CD4-positive, alpha-beta T cell treated with Interleukin-4 for 1 hour (primary cell): ENCODE measurements at regions not wholly inside any gene's neighbourhood (a gene's known extent, or its start where the extent isn't known, plus 50 kb on each side); places are given as distances from the start of the nearest gene placed in this dataset.

ENCODE experiments used
- DNase-seq, 2 donors: peaks; one replicate each; pipeline ENCODE4 v3.0.0-alpha.2; 2020 to 2022

DNA sequence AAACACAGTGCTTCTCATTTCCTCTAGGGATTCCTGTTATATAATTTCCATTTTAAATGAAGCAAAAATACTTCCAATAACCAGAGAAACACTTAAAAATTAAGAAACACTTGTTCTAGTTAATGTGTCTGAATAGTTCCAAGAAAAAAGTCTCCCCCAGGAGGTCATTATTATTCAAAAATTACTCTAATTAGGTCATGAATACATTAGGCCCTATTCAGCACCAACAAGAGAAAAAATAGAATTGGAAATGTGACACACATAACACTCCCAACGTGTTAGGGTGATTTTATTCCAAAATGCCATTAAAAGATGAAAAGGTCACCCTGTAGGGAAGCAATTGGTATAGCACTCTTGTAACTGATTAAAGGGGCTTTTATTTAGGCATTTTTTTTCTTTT is 382.1 kb downstream of the TUSC7 start:
- no peak for DNase-seq

DNA sequence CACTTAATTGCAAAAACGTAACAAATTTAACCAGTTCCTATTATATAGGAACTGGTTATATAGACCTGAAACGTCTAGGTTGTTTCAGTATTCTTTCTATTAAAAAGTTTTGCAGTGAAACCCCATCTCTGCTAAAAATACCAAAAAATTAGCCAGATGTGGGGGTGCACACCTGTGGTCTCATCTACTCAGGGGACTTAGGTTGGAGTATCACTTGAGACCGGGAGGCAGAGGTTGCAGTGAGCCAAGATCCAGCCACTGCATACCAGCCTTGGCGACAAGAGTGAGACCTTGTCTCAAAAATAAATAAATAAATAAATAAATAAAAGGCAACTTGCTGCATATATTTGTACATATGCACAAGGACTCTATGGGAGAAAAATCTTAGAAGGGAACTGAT is 387.0 kb downstream of the TUSC7 start:
- no peak for DNase-seq

DNA sequence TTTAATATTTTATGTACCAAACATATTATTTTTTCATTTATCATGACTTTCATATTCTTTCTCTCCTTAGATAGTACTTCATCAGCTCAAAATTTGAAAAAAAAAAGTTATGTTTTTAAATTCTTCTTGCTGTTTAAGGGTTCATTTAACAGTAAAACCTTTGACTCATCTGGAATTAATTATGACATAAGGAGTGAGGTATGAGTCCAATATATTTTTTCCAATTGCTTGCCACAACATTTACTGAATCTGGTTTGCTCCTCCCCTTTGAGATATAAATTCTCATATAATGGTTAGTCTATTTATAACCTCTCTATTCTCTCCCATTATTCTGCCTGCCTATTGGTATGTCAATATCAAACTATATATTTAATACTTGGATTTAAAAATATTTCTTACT is 387.8 kb downstream of the TUSC7 start:
- no peak for DNase-seq

DNA sequence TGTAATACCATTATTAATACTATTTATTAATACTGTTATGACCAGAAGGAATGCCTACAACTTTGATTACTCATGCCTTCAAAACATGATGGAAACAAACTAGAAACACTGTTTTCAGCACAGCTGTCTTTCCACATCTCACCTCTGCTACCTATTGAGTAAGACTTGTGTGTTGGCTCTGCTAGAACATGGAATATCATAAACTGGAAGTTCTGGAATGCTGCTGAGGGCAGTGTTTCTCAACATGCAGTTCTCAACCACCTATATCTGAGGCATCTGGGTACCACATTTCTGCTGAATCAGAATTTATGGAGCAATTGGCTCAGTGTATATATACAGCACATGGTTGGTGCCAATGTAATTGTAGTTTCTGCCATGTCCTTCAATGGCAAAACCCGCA is 392.1 kb downstream of the TUSC7 start:
- DNase-seq, result no peak

DNA sequence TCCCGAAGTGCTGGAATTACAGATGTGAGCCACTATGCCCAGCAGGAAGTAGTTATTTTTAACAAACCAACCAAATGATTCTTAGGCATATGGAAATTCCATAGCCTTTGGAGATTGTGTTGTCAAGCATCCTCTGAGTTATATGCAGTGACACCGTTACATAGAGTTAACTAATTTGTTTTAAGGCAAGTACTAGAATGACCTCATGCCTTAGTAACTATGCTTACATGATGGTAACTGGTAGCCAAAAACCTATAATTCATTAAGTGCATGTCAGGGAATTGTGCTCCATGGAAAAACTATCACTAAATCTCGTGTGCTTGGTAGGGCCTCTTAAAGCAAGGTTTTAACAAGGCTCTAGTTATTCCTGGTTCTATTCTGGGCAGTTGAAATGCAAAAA is 392.8 kb downstream of the TUSC7 start:
- no peak for DNase-seq

DNA sequence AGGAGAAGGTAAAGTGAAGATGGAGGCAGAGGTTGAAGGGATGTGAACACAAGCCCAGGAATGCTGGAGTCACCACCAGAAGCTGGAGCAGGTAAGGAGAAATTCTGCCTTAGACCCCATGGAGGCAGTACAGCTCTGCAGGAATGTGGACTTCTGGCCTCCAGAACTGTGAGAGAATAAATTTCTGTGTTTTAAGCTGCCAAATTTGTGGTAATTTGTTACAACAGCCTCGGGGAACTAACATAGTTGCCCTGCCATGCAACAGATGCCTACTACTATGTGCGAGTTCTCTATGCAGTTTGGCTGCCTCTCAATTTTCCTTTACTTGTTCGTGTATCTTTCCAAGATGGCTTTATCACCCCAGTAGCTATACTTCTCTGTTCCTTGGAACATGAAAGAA is 394.1 kb downstream of the TUSC7 start:
- DNase-seq, result no peak

DNA sequence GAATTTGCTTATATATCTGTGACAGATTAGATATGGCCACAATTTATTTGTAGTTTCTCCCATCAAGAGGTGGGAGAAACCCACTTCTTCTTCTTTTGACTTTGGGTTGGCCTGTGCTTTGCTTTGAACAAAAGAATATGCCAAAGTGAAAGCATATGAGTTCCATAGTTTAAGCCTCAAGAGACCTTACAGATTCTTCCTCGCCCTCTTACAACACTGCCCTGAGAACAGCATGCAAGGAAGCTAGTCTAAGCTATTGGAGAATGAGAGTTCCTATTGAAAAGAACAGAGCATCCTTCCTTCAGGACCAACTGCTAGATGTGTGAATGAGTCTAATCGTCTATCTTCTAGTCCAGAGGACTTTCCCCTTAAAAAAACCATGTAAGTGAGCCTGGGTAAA is 394.8 kb downstream of the TUSC7 start:
- no peak for DNase-seq

DNA sequence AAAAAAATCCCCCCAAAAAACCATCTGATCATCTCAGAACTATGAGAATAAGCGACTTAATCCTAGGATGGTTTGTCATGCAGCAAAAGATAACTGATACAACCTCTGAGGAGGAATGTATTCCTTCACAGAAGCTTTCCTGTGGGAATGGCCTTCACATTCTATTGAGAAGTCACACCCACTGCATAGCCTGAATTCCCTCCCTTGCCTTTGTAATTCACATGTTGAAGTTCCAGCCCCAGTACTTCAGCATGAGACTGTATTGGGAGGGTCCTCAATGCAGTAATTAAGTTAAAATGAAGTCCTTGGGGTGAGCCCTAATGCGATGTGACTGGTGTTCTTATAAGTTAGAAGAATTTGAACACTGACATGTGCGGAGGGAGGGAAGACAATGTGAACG is 395.2 kb downstream of the TUSC7 start:
- DNase-seq, result no peak

DNA sequence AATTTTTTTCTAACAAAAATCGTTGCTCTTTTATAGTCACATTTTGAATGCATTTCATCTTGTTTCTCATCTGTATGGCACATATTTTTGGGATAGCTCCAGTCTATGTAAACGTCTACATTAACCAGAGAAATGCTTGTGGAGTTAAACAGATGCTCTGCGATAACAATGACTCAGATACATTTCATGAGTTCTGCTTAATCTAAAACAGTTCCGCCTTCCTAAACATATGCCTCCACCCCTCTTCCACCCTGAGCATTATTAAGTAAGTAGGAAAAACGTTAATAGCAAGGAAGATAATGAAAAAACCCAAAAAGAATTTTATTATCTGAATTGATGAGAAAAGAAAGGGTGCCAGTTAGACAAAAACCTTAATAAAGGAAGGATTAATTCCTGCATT is 396.1 kb downstream of the TUSC7 start:
- DNase-seq, result no peak

DNA sequence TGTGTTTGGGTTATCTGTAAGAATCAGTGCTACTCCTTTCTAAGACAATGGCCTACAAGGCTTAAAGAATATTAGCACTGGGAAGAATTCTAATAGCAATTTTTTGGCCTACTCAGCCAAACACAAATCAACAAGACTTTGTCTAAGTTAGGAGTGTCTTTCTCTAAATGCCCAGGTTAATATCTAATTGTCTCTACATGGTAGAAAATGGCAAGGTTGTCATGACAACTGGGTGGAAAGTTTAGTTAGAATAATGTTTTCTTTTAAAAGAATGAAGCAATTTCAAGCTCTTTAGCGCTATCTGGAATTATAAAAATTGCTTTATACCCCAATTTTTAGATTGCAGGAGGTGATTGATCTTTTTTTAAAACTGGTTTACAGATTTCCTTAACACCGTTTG is 396.8 kb downstream of the TUSC7 start:
- no peak for DNase-seq

DNA sequence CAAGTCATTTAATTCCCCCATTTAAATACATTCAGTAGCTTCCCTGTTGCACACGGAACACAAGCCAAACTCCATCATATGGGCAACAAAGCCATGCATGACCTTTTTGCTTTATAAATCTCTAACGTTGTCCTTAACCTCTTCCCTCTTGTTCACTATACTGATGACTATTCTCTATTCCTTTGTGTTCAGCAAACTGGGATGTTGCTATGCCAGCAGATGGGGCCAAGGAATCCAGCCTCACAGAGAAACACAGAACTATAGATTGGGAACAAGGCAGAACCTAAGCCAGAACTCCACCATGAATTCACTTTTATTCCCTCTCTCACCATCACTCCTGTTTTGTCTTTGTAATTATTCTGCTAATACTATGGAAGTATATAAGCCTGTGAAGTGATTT is 398.4 kb downstream of the TUSC7 start:
- no peak for DNase-seq

DNA sequence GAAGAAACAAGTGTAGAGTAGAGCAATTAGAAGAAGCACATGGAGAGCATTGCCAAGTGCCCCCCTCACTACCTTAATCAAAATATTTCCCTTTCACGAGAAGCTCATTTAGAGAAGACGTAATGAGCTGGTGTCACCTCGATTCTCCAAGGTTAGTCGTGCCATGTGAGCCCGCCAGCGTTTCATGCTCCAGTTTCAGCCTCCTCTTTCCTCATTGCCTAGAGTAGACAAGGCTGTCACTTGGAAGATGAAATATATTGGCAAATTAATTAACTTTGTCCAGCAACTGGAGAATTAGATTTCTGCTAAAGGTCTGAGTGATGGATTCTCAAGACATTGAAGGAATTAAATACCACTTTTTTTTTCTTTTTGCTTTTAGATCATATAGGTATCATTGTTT is 399.6 kb downstream of the TUSC7 start:
- DNase-seq, result no peak

DNA sequence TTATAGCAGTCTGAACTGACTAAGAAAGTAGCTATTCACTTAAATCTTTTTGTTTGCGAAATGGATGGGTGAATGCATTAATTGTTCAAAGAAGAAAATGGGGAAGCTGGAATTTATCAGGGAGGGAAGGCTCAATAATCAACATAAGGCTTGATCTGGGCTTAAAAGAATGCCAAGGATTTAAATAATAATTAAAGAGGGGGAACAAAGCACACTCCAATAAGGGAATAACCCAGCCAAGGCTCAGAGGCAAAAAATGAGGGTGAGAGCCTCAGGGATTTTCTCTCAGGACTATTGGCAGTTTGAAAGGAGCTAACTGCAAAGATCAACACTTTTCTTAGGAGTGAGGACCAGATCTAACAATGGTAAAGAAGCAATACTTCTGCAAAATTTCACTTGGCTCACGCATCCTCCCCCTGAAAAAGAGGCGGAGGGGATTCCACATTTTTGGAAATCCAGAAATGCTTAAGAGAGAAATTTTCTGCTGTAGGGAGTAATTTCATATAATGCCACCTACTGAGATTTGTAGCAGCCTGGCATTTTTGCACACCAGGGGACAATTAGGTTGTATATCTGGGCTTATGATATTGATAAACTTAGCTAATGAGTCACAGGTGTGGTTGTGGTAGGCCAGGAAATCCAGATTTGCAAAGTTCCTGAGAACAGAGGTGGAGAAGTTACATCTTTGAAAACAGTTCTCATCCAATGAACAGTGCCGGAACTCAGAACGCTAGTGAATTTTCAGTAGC is 405.1 kb downstream of the TUSC7 start:
- DNase-seq, result no peak

DNA sequence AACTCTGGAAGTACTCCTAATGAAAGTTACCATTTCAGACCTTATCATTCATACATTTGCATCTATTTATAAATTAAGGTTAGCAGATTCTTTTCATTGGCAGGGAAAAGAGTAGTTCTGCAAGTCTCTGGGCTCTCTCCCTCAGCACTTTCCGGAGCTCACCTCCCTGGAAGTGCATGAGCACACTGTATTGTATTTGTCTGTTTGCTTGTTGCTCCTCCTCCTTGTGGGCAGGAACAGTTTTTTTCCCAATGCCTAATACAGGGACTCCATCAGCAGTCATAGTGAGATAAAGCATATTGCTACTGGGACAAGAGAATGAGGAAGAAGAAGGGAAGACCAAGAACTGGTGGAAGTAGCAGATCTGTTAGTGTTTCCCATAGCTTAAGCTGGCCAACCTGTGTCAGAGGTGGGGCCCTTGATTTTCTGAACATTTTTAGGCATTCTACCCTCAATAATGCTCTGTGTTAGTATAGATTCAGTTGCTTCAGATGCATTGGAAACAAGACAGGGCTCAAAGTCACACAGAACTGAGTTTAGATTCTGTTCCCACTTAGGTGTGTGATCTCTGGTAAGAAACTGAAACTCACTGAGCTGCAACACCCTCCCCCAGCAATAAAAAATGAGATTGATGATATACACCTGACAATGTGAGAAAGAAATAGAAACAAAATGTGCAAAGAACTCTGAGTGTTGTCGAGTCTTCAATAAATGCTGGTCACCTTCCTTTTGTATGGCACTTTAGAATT is 407.8 kb downstream of the TUSC7 start:
- no peak for DNase-seq

DNA sequence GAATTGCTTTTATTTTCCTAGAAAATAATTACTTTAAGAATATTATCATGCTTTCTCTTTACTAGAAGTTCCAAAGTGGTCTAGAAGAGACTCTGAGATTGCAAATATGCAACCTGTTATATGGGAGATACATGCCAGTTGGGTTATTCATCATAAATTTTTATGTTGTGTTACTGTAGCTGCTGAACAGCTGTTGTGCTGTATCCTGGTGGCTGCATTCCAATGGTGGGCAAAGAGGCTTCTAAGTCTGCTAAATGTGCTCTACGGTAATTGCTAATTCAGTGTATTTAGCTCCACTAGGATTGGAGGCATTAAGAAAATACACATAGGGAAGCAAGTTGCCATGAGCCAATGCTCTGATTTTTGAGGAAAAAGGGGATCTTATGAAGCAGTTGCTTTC is 409.0 kb downstream of the TUSC7 start:
- no peak for DNase-seq

DNA sequence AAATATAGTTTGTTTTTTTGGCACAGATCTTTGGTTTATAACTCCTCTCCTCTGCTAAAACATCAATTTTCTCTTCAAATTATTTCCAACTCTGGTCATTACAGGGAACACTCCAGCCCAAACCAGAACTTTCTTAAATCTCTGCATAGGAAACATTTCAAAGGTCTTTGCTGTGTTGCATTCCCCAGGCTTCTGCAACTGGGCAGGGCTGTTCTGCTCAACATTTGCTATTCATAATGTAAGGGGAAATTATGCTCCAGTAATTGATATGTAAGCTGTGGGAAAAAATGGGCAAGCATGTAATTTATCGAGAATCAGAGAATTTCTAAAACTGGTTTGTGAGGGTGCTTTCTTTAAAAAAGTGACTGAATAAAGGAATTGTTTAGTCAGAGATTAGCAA is 410.4 kb downstream of the TUSC7 start:
- DNase-seq, result no peak

DNA sequence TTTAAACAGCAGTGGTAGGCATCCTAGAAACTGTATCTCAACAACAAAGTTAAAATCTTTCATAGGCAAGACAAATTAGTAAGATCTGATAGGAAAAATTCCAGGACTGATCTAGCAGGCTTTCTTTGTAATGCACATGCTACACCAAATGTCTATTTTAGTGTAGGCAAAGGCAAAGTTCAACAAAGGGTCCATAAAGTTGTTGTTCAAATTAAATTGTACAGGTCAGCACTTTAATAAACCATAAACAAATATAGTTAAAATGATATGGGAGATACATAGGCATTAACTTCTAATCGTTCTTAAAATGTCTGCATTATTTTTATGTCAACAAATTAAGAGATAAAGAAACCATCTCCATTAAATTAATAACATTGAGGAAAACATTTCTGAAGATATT is 413.0 kb downstream of the TUSC7 start:
- DNase-seq, result no peak

DNA sequence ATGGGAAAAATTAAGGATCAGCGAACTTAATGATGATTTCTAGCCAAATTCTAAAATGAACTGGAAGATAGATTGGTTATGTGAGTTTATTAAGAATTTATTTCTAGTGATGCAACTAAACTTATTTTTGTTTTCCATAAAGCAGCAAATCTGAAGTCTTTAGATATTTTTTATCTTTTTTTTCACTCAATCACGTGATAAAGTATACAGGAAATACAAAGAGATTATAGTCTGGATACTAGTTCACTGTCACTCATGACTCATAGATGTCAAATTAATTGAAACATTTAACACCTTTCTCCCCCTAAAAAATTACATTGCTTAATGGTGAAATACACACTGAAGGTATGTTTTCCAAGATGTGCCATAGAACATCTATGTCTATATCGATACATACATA is 416.9 kb downstream of the TUSC7 start:
- no peak for DNase-seq

DNA sequence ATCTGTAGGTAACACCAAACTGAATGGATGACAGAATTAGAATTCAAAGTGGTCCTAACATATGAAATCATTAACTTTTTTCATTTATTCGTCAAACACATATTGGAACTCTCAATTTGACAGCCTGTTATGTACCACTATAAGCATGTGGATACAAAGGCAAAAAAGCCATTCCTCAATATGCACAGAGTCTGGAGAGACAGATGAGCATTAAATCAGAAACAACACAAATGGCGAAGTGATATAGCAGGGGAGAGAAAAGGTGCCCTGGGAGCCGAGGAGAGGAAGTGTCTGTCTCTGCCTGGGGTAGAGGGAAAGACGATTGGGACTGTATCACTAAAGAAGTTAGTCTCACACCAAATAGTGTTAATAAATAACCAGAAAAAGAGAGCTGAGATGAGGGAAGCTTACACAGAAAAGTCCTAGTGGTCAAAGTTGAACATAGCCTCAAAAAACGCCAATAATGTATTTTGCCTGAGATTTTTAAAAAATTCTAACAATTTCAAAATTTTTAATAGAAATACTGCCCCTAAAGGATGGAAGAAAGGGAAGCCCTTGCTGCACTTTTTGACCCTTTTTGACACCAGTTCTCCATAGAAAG is 417.5 kb downstream of the TUSC7 start:
- no peak for DNase-seq

DNA sequence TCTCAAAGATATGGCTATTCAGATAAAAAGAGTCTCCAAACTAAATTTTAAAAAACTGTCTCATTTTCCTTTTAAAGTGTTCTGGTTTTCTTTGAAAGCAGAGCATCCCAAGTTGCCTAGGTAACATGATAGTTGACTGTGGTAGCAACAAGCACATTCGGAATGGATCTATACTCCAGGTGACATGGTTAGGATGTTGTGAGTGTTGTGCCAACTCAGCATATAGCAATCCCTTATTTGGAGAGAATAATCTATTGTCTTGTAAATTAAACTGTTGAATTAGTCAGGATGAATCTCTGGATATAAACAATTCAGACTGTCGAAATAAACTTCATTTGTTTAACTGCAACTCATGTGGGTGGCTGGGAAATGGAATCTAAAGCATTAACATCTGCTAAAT is 418.6 kb downstream of the TUSC7 start:
- no peak for DNase-seq

DNA sequence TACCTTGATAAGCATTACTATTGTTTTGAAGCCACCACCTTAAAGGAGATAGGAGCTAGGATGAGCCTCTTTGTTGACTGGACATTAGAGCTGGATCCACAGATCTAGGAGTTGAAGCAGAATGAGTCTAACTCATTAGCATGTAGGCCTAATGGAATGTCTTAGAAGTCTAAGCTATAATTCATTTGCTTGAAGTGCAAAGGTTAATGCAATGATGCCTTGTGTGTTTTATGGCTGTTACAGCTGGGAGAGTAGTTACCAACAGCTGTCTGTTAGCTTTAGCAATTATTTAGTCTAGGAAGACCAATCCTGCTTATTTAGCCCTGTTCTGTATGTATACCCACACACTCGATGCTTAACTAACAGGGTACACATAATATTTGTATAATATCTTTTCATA is 419.3 kb downstream of the TUSC7 start:
- no peak for DNase-seq

DNA sequence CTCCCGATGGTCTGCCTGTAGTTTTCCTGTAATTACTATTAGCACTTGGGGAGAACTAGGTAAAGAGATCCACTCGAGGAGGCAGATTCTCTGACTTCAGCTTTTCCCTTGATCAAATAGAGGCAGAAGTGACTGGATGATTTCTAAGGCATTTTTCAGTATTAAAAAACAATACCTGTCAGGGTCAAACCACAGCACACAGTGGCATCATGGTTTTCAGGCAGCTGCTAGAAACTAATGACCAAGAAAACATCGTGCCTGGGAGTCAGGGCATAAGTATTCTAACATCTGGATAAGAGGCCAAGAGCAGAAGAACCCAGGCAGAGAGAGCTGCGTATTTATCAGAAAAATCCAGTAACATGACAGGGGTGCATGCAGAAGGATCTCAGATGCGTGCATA is 419.9 kb downstream of the TUSC7 start:
- no peak for DNase-seq

DNA sequence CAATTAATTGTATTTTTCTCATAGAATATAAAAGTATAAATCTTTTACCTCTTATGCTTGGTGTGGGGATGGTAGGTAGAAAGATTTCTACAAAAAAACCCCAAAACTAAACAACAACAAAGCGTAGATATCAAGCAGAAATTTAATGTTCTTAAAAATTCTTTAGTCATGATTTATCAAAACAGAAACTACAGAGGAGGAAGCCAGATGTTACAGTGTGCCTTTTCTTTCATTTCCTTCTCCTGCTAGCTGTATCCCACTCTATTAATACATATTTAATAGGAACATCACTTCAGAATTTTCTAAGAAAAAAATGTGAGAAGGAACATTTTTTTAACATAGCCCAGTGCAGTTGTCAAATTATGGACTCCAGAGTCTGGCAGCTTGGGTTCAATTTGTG is 420.6 kb downstream of the TUSC7 start:
- DNase-seq, result no peak

DNA sequence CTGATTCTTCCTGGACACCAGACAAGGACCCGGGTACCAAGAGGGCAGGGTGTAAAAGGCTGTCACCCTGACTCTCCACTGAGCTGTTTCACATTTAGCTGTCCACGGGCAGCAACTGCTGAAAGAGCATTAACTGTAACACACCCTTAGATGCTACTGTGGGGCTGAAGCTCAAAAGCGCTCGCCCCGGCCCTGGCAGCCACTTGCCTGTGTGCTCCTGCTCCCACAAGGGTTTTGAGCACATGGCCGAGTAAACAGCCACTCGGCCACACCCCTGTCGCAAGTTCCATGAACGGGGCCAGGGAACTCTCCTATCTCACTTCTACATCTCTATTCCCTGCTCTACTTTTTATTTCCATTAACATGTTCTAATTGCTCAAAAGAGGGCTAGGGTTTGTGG is 421.7 kb downstream of the TUSC7 start:
- no peak for DNase-seq

DNA sequence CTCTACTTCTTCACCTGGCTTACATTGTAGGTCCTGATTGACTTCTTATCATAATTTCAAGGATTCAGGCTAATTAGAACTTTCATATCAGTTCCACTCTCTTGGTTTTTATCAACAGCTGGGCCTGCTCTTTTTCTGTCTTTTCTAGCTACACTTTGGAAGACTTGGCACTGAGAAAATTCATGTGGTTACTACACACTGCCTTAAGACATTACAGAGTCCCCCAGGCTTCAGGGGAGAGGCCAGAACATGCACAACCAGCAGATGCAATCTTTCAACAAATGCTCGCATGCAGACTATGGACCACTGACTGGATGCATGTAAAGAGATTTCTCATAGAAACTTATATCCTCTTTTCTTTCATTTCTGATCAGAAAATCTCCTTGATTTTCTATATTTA is 423.5 kb downstream of the TUSC7 start:
- DNase-seq, result no peak
